Fibroblast of skin of right biceps (primary cell): ENCODE measurements at regions not wholly inside any gene's neighbourhood (a gene's known extent, or its start where the extent isn't known, plus 50 kb on each side); places are given as distances from the start of the nearest gene placed in this dataset.
"Not testable (repeated sequence)": the region's sequence is repeated elsewhere in the genome, so short reads cannot be mapped to it uniquely, and the experiment has no call there.

Experiments
- DNase-seq: peaks from one replicate; pipeline ENCODE4 v3.0.0-alpha.2; 2013

DNA sequence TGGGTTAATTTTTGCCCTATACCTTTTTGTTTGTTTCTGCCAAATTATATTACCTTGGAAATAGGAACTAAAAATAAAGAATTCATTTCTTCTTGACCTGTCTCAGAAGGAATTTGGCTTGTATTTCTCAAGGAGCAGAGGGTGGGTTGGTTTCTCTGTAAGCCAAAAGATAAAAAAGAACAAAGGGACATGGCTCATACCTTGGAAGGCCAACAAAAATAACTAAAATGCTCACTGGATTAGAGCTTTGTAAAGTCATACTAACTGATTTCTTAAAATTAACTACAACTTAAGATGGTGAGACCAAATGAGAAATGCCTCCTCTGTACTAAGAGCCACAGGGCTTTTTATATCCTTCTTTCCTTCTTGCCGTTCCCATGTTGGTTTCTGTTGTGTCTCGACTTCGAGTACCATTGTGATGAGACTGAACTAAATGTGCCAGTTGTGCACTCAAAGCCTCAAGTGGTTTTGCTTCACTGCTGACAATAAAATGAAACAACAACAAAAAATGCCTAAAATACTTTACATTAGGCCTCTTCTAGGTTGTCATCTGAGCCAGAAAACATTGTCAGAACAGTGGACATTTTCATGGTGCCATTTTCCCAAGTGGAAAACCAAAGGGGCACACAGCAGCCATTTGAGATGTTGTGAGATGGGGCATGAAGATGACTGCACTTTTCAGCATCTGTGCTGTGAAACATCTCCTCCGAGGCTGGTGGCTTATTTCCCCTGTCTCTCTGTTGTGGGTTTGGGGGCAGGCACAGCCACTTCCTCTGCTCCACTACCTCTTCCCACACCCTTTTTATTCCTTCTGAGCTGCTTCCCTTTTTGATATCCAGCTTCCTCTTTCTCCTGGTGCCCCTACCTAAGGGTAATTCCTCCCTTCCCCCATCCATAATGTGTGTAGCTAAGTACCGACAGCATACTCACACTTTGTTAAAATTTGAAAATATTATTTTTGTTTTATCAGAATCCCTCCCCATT lies 51.8 kb upstream of the AGR3 start:
- DNase-seq: no peak

DNA sequence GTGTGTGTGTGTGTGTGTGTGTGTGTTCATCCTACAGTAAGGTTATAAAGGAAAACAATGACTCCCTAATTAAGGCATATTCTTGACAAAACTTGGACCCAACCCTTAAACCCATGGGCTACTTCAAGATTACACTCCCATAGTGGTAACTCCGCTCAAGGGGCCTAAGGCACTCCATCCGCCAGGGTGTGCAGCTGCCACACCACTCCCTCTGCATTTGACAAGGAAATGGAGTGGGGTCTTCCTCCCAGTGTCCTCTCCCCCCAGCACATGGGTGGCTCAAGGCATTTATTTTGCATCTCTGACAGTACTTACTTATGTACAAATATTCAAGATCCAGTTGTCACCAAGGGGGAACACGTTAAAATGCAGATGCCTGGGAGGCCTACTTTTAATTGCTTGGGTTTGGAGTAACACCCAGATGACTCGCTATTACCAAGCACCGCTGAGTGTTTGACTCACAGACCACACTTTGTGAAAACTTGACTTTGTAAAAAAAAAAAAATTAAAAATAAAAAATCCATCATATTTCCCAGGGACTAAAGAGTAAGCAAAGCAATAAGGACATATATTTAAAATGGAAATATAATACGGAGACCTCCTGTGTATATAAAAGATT lies 53.0 kb upstream of the AGR3 start:
- DNase-seq: peak; percentile 77

DNA sequence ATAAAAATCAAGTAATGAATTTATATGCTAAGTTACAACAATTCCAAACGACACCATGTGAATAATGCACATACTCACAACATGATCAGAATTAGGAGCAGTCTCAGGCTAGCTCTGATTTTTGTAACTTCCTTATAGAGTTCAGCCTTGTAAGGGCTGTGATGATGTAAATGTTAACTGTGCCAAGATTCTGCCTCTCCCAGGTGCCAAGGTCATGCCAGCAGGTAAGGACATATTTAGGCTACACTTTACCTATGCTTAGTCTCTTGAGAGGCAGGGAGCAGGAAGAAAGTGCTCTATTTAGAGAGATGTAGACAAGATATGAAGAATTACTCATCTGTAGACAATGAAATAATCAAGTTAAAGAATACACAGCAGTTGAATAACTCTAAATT lies 53.6 kb upstream of the AGR3 start:
- peak; percentile 25 for DNase-seq

DNA sequence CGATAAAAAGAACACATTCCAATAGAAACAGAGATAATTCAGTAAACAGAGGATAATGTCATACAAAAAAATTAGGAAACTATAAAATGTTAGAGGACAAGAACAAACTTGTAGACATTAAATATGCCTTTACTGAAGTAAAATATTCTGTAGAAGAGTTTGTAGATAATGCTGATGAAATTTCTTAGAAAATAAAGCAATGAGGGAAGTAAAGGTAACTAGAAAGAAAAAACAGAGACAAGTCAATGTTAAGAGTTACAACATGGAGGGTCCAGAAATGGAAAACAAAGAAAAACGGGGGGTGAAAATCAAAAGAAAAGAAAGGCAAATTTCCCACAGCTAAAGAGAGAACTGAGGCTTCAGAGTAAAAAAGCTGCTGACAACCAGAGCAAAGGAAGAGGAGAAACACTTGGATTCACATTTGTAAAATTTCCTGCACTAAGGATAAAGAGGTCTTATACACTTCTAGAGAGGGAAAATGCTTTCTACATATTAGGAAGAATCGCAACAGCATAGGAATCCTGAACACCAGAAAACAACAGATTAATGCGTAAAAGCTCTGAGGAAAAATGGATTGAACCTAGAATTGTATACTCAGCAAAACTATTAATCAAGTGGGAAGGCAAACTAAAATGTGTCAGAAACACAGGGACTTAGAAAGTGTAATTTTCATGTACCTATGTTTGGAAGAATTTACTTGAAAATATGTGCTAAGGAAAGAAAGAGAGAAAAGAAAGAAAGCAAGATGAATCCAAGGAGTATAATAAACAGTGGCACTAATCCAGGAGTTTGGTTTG lies 55.0 kb upstream of the AGR3 start:
- DNase-seq: no peak

DNA sequence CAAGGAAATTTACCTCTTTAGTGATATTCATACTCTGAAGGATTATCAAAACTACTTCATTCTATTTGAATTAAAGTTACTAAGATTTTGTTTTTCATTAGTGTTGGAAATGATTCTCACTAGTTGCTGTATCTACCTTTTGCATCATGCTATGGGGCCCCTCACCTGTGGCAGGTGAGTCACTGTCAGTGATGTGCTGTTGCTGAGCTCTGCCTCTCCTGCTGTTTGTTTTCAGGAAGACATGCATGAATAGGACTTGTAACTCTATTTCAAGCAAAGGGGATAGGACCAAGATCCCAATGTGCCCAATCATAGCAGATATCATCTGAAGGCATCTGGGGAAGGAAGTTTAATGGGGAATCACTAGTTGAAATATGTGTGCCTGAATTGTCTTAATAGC lies 57.4 kb upstream of the AGR3 start:
- no peak for DNase-seq

DNA sequence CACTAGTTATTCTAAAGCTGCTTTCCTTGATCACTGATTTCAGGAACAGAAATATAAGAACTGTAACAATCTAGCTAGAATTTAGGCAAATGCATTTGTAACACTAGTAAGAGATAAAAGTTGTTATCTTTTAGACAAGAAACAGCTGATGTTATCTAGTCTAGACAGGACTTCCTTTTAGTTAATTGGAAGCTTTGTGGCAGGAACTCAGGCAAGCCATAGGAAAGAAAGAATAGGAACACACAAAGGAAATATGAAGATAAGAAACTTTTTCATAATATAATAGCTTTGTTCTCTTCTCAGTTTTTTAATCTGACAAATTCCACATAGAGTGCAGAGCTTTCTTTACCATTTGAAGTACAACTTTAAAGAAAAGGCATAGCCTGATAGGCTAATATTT lies 59.0 kb upstream of the AGR3 start:
- DNase-seq: no peak

DNA sequence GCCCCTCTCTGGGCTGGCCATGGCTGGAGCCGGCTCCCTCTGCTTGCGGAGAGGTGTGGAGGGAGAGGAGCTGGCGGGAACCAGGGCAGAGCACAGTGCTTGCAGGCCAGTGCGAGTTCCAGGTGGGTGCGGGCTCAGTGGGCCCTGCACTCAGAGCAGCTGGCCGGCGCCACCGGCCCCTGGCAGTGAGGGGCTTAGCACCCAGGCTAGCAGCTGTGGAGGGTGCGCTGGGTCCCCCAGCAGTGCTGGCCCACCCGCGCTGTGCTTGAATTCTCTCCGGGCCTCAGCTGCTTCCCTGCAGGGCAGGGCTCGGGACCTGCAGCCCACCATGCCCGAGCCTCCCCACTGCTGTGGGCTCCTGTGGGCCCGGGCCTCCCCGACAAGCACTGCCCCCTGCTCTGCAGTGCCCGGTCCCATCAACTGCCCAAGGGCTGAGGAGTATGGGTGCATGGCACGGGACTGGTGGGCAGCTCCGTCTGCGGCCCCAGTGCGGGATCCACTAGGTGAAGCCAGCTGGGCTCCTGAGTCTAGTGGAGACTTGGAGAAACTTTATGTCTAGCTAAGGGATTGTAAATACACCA lies 61.2 kb upstream of the AGR3 start:
- no peak for DNase-seq

DNA sequence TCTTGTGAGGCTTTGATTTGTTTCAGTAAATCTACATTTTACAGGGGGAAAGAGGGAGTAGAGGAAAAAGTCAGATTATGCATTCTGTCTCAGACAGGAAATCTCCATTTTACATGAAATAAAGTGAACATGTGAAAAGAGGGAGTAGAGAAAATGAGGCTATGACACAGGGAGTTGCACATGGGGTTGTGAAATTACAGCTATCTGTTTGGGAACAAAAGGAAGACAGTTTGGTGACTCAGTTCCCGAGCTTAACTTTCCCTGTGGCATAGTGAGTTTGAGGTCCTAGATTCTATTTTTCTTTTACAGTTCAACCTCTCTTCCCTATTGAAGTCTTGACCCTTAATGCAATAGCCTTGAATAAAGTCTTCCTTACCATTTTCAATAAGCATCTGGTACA lies 63.2 kb upstream of the AGR3 start:
- no peak for DNase-seq

DNA sequence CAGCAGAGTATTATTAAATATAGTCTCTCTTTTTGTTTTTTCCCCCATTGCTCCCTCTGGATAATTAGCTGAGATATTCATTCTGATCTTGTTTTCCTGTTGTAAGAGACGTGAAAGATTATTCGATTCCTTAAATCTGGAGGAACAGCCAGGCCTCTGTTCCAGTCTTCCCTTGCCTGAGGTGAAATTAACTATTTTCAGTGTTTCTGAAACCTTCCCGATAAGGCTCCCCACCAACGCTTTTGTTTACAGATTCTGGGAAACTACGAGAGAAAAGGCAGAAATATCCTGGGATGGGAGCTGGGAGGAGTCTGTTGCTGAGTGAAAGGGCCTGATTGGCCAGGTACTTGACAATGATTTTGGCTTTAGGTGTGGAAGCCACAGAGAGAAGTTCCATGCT lies 63.6 kb upstream of the AGR3 start:
- DNase-seq: no peak

DNA sequence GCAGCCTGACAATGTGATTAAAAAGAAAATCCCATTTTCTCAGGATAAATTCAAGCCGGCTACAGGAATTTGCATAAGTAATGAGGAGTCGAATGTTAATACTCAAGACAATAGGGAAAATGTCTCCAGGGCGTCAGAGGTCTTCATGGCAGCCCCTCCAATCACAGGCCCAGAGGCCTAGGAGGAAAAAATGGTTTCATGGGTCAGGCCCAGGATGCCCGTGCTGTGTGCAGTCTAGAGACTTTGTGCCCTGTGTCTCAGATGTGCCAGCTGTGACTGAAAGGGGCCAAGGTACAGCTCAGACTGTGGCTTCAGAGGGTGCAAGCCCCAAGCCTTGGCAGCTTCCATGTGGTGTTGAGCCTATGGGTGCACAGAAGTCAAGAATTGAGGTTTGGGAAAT lies 66.3 kb upstream of the AGR3 start:
- not testable (repeated sequence) for DNase-seq

DNA sequence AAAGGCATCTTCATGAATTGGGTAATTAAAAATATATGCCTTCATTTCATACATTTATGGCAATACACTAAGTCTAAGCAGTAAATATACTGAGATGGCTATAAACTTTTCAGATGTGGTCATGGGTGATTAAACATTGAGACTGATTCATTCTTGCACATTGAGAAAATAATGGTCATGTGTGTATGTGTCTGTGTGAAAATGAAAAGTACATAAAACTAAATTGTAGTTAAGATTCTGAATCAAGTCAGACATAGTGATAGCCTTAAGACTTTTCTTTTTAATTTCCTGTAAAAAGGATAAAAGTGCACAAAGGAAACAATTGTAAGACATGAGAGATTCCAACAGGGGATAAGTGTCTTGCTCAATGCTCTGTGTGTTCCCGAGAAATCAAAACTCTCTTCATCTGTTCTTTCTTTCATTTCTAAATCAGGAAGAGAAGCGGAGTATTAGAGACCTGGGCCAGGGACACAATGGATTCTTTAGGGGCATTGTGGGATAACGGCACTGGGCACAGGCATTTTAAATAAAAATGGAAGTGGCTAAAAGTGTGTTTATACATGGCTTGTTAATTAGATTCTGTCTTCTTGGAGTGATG lies 69.8 kb upstream of the AGR3 start:
- no peak for DNase-seq

DNA sequence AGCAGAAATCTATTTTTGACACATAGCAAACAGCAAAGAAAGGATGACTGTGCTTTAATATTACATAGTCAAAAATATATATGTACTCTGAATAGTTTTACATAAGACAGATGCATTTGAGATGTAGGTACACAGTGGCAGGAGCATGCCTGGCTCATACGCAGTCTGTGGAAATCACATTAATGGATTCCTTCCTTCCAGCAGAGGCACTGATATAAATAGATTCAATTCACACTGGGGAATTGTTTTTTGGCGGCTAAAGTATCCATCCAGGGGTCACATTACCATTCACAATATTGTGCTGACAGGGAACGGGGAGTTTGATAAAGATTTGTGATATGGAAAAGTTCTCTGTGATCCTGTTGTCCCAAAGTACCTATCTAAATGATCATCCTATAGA lies 72.5 kb upstream of the AGR3 start:
- DNase-seq: no peak

DNA sequence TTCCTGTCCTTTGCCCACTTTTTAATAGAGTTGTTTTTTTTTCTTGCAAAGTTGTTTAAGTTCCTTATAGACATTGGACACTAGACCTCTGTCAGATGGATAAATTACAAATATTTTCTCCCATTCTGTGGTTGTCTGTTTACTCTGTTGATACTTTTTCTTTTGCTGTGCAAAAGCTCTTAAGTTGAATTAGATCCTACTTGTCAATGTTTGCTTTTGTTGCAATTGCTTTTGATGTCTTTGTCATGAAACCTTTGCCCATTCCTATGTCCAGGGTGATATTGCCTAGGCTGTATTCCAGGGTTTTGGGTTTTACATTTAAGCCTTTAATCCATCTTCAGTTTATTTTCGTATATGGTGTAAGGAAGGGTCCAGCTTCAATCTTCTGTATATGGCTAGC lies 76.9 kb upstream of the AGR3 start:
- no peak for DNase-seq

DNA sequence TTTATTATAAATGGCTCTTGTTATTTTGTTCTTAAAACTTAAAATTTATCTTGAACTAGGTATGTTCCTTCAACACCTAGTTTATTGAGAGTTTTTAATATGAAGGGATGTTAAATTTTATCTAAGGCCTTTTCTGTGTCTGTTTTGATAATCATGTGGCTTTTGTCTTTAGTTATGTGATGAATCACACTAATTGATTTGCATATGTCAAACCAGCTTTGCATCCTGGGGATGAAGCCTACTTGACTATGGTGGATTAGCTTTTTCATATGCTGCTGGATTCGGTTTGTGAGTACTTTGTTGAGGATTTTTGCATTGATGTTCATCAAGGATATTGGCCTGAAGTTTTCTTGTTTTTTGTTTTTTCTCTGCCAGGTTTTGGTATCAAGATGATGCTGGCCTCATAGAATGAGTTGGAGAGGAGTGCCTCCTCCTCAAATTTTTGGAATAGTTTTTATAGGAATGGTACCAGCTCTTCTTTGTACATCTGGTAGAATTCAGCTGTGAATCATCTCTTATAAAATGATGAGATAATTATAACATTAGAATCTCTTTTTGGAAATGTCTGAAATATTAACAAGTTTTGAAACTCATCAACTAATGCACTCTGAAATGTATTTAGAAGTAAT lies 78.7 kb upstream of the AGR3 start:
- DNase-seq: no peak

DNA sequence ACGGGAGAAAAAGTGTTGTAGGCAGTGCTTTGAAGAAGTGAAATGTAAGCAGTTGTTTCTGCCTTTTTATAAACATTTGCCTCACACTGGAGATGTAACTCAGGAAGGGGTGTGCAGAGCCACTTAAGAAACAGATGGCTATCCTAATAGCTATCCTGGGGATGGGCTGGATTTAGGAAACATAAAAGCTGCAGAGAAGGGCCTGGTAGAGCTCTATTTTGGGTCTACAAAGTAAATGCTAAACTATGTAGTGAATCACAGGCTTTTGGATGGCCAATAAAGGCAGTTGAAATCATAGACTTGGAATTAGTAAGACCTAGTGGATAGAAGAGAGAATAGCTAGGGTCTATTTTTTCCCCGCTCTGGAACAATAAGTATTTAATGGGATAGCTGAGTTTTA lies 79.9 kb upstream of the AGR3 start:
- peak; percentile 50 for DNase-seq

DNA sequence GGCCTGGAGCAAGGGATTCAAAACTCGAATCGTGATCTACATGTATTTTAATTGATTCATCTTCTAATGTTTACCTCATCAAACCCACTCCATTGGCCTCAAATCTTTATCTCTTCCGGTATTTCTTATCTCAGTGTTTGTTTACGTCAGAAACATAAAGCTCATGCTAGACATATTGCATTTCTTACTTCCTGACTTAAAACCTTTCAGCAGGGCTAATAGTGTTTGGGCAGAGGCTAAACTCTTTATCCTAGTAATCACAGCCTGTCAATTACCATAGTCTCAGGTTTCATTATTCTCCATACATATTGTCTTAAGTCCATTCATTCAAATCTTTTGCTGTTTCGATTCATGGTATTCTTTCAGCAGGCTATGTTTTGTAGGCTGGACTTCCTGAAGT lies 81.3 kb upstream of the AGR3 start:
- DNase-seq: no peak

DNA sequence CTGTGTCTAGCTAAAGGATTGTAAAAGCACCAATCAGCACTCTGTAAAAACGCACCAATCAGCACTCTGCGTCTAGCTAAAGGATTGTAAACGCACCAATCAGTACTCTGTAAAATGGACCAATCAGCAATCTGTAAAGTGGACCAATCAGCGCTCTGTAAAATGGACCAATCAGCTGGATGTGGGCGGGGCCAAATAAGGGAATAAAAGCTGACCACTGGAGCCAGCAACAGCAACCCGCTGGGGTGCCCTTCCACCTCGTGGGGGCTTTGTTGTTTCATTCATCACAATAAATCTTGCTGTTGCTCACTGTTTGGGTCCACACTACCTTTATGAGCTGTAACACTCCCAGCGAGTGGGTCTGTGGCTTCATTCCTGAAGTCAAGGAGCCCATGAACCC lies 83.9 kb upstream of the AGR3 start:
- DNase-seq: not testable (repeated sequence)

DNA sequence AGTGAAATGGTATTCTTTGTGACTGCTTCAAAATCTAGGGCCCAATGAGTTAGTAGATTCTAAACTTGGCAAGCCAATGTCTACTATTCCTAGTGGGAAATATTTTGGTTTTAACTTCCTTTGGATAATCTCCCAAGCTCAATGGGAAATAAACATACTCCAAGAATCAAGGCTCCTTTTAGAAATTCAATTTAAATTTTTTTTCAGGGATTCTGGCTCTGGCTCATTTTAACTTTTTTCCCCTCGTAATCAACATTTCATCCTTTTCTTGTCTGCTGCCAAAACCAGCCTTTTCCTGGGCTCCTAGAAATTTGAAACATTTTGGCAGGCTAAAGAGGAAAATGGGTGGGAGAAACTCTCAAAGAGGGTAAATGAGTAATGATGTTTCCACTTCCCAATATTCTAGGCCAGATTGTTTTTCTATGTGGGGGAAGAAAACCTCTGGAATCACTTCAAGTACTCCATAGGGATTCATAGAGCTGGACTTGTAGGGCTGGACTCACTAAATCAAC lies 85.6 kb upstream of the AGR3 start:
- peak; percentile 89 for DNase-seq

DNA sequence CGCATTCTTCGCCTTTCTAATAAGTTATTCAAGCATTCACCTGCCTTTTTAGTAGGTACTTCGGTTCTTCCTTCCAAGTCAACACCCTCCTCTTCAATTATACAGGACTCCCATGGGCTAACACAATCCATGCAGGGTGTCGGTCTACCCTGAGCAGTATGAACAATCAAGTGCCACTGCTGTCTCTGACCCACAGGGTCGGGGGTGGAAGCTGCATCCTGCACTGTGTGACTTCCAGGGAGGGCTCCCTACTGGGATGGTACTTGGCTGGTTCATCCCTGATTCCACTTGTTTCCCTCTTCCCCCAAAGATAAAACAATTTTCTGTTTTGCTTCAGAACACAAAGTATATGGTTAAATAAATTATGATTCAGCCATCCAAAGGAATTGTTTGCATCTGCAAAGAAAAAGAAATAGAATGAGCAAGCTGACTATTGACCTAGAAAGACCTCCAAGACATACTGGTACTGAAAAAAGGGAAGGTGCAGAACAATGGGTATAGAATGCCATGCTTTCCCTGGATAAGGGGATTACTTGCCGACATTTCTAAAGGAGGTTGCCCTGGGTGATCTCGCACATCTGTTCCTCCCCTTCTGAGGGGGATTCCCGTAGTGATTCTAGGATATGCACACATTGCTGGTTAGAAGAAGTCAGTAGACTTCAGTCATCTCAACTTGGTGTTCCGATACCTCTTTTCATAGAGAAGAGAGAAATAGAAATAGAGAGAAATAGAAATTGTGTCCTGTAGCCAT lies 89.1 kb upstream of the AGR3 start:
- DNase-seq: no peak

DNA sequence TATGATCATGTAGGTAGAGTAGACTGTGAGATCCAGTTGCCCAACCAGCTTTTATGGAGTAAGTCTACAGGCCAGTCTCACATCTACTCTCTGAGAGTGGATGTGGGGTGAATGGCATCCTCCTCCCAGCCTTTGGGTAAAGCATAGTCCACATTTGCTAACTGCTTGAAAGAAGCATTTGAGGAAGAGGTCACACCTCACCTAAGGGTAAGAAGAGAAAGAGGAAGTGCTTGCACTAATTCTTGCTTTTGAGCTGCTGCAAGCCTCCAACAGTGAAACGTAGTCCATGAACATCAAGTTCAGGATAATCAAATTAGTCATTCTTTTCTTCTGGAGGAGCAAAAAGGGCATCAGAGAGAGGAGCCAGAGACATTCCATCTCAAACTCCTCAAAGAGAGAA lies 93.9 kb upstream of the AGR3 start:
- DNase-seq: no peak
